IPS-20b (cell line): ENCODE measurements at regions not wholly inside any gene's neighbourhood (a gene's known extent, or its start where the extent isn't known, plus 50 kb on each side); places are given as distances from the start of the nearest gene placed in this dataset.

Source experiments
- H3K27ac ChIP-seq: one replicate; pipeline ENCODE4 v1.5.1; 2013; ENCODE audit warnings: low read length
- H3K27me3 ChIP-seq: 2 replicates; pipeline ENCODE4 v1.6.1; 2013; ENCODE audit warnings: mild to moderate bottlenecking, low read length, inconsistent platforms; ENCODE audit not compliant: insufficient read depth
- H3K36me3 ChIP-seq: 2 replicates; pipeline ENCODE4 v1.6.1; 2013; ENCODE audit warnings: low read depth, mild to moderate bottlenecking, inconsistent platforms, low read length, moderate library complexity; ENCODE audit not compliant: insufficient read depth
- H3K4me1 ChIP-seq: 2 replicates; pipeline ENCODE4 v1.6.1; 2013; ENCODE audit warnings: mild to moderate bottlenecking, control low read depth, inconsistent platforms, low read length, moderate library complexity; ENCODE audit not compliant: insufficient read depth
- H3K4me3 ChIP-seq: 2 replicates; pipeline ENCODE4 v1.5.1; 2013; ENCODE audit warnings: mild to moderate bottlenecking, low read length, inconsistent platforms
- H3K9ac ChIP-seq: 2 replicates; pipeline ENCODE4 v1.6.1; 2013; ENCODE audit warnings: low read depth, mild to moderate bottlenecking, inconsistent platforms, low read length, moderate library complexity
- H3K9me3 ChIP-seq: 2 replicates; pipeline ENCODE4 v1.6.1; 2013; ENCODE audit warnings: mild to moderate bottlenecking, low read depth, low read length, inconsistent platforms; ENCODE audit not compliant: insufficient read depth

DNA sequence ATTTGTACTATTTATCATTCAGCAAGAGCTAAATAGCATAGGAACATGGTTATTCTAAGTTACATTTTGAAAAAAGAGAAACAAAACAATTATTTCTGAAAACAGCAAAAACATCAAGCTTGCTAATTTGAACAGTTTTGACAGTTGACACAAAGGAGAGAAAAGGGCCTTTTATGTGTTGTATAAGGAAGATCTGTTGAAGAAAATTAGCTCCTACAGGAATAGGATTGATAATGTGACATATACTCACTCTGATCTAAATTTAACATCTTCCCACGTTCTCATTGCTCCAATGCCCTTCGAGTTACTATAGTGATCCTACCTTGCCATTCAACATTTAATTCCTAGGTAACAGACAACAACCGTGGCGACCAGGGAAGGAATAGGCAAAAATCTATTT, 61.4 kb upstream of the BTG3 start:
- Histone ChIP-seq H3K9me3 (no peaks in the 10 kb centered on the region), H3K9ac (no peak overlapping the region), H3K36me3 (no peaks in the 10 kb centered on the region), H3K27ac (no peak overlapping the region), H3K4me3 (no peak overlapping the region), H3K27me3 (peaks cover 34% of the 10 kb centered on the region), H3K4me1 (peaks cover 13% of the 10 kb centered on the region)

DNA sequence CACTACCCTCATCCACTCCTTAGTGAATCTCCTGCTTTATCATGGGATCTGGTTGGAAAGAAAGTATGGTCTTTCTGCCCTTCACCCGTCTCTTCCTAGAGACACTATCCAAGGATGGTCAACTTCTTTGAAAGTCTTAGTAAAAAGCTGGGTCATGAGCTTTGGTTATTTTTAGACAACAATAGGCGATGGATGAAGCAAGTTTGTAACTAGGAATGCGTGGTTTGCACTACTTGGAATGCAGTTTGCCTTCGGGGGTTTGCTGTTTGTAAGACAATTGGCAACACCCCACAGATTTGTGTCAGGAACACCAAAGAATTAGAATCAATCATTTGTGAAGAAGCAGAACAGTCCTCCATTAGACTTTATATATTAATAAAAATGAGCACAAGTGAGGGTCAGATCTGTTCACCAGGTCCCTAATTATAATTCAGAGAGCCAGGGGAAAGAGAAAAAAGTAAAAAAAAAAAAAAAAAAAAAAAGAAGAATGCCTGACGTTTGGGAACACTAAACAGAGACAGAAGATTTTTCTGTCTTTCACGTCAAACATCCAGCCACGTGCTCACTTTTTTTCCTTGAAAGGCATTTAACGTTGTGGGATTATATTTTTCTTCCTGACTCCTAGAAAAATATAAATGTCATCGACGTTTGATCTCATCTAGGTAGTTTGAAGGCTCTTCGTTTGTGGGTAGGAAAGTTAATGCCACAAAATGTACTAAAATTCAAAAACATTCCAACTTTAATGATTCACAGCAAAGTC, 60.7 kb upstream of the BTG3 start:
- Histone ChIP-seq H3K27me3 (peaks cover 41% of the 10 kb centered on the region), H3K4me3 (no peak overlapping the region), H3K9me3 (no peaks in the 10 kb centered on the region), H3K27ac (no peak overlapping the region), H3K9ac (no peak overlapping the region), H3K36me3 (no peaks in the 10 kb centered on the region), H3K4me1 (peaks cover 13% of the 10 kb centered on the region)

DNA sequence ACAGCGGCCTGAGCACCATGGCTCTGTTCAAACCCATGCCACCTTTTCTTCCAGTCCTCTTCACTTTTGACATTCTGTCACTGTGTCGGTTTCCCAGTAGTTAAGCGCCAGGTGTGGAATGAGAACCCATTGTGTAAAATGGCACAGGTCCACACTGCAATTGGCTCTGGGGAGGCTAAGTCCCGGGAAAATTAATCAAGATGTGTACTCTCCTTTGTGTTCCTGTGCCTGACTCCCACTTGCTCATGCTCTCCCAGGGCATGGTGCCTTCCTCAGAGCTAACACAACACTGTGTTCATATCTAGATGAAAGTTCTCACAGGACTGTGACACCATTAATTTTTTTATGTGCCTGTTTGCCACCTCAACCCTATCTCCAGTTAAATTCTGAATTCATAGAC, 59.0 kb upstream of the BTG3 start:
- peaks cover 56% of the 10 kb centered on the region for H3K27me3 ChIP-seq
- H3K4me3 ChIP-seq, result no peak overlapping the region
- peaks cover 21% of the 10 kb centered on the region for H3K4me1 ChIP-seq
- H3K9ac ChIP-seq, result no peak overlapping the region
- H3K27ac ChIP-seq, result no peak overlapping the region
- H3K9me3 ChIP-seq, result no peaks in the 10 kb centered on the region
- H3K36me3 ChIP-seq, result no peaks in the 10 kb centered on the region

DNA sequence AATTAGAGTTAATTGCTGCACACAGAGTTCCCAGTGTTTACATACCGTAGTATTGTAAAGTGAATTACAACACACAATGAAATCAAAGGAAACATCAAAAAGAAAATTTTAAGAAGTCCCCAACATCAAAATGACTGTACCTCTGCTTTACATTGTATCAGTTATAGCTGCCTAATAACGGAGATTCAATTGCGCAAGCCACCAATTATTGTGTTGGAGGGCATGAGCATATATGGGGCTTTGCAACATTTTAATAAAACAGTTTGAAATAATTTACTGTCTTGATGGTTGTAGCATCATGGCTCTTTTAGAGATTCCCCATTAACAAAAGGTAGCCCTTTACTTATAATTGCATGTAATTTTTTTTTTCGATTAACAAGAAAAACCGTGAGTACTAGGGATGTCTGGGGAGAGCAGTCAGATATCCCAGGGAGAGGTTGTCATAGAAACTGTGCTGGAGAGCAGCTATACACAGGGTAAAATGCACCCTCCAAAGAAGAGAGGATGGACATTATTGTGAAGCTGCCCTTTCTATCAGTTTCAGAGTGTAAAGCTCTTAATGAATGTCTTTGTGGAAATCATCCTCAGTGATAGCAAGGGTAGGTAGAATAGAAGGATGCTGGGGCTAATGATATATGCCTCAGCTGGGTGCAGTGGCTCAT, 55.9 kb upstream of the BTG3 start:
- H3K36me3 ChIP-seq, result no peaks in the 10 kb centered on the region
- H3K27ac ChIP-seq, result no peak overlapping the region
- H3K9ac ChIP-seq, result no peak overlapping the region
- H3K4me3 ChIP-seq, result no peak overlapping the region
- peaks cover 72% of the 10 kb centered on the region for H3K27me3 ChIP-seq
- H3K4me1 ChIP-seq, result peaks cover 24% of the 10 kb centered on the region
- no peaks in the 10 kb centered on the region for H3K9me3 ChIP-seq

DNA sequence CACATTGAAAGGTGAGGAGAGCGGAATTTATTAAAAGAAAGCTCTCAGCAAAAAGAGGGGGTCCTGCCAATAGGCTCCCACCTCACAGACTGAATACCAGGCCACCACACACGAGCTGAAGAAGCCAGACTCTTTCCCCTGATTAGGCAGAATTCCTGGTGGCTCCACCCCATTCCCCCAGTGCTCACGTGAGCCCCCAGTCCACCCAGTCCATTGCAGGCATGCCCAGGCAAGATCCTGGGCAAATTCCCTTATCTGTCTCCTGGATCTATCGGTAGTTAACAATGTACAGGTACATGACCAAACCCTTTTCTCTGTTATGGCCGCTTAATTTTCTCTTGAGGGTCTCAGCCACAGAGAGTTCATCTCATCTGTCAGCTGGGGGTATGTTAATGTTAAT, 54.6 kb upstream of the BTG3 start:
- no peaks in the 10 kb centered on the region for H3K9me3 ChIP-seq
- H3K36me3 ChIP-seq, result no peaks in the 10 kb centered on the region
- no peak overlapping the region for H3K9ac ChIP-seq
- H3K27ac ChIP-seq, result no peak overlapping the region
- no peak overlapping the region for H3K4me3 ChIP-seq
- H3K4me1 ChIP-seq, result peaks cover 13% of the 10 kb centered on the region; the same call in 1 of the 2 replicates
- peaks cover 64% of the 10 kb centered on the region for H3K27me3 ChIP-seq
